Hepatocyte (in vitro differentiated cells): ENCODE measurements at regions not wholly inside any gene's neighbourhood (a gene's known extent, or its start where the extent isn't known, plus 50 kb on each side); places are given as distances from the start of the nearest gene placed in this dataset.

Experiments
- CTCF ChIP-seq: fragments of 200-600 bp; sonication (generic); IDR thresholded peaks from 2 replicates; pipeline ENCODE4 v1.5.1; 2016; ENCODE audit warnings: antibody characterized with exemption, mild to moderate bottlenecking; ENCODE audit not compliant: poor library complexity
- EZH2 ChIP-seq: fragments of 200-600 bp; sonication (generic); IDR thresholded peaks from 2 replicates; pipeline ENCODE4 v1.6.1; 2016; ENCODE audit warnings: antibody characterized with exemption, mild to moderate bottlenecking, borderline replicate concordance
- EZH2phosphoT487 ChIP-seq: fragments of 200-600 bp; sonication (generic); IDR thresholded peaks from one replicate; pipeline ENCODE4 v1.6.1; 2018; ENCODE audit warnings: antibody characterized with exemption, mild to moderate bottlenecking, low read depth, moderate library complexity; ENCODE audit not compliant: unreplicated experiment, severe bottlenecking

GRCh38 chr12:98110536-98110935, 404.9 kb upstream of the TMPO start:
- no peak for TF ChIP-seq CTCF
- no peak for TF ChIP-seq EZH2
- TF ChIP-seq EZH2phosphoT487: no peak
